GM12801 (cell line): ENCODE measurements at regions not wholly inside any gene's neighbourhood (a gene's known extent, or its start where the extent isn't known, plus 50 kb on each side); places are given as distances from the start of the nearest gene placed in this dataset.

Source experiments
- TF ChIP-seq, protein P1 (sequence below): IDR thresholded peaks from one replicate; pipeline ENCODE4 v1.5.1; 2011; ENCODE audit warnings: control low read depth; ENCODE audit not compliant: insufficient read length; ENCODE audit errors: extremely low read depth

DNA sequence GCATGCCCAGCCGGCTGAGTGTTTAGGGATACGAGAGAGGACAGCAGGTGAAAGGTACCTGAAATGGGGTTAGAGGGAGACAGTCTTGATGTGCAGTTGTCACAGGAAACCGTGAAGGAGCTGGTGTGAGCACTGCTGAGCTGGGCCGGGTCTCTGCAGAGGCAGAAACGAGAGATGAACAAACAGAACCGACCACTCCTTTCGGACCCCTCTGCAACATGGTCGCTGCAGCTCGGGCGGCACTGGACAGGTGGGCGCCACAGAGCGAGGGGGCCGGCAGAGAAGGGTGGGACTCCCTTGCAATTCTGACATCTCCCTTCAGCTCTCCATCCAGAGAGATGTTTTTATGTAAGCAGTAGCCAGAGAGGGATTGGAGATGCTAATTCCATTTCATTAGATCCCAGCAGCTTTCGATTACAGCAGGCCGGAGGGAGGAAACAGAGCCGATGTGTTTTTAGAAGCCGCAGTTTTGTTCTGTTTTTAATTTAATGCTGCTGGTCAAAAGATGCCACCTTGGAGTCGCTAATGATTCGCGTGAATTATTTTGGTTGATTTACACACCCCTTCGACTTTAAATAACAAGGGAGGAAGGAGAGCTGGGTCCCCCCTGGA lies 86.3 kb upstream of the RPL38 start:
- TF ChIP-seq, protein P1, sequence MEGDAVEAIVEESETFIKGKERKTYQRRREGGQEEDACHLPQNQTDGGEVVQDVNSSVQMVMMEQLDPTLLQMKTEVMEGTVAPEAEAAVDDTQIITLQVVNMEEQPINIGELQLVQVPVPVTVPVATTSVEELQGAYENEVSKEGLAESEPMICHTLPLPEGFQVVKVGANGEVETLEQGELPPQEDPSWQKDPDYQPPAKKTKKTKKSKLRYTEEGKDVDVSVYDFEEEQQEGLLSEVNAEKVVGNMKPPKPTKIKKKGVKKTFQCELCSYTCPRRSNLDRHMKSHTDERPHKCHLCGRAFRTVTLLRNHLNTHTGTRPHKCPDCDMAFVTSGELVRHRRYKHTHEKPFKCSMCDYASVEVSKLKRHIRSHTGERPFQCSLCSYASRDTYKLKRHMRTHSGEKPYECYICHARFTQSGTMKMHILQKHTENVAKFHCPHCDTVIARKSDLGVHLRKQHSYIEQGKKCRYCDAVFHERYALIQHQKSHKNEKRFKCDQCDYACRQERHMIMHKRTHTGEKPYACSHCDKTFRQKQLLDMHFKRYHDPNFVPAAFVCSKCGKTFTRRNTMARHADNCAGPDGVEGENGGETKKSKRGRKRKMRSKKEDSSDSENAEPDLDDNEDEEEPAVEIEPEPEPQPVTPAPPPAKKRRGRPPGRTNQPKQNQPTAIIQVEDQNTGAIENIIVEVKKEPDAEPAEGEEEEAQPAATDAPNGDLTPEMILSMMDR = no peak

GRCh38 chr17:74117999-74118421 lies 85.5 kb upstream of the RPL38 start:
- TF ChIP-seq, protein P1 = no peak

GRCh38 chr17:74118504-74118903 lies 85.0 kb upstream of the RPL38 start:
- TF ChIP-seq, protein P1 = no peak

- TF ChIP-seq, protein P1 = no peak
Measured at GRCh38 chr17:74119049-74119580, 84.4 kb upstream of the RPL38 start.

- TF ChIP-seq, protein P1 = no peak
Measured at GRCh38 chr17:74119965-74120364, 83.5 kb upstream of the RPL38 start.

- TF ChIP-seq, protein P1 = no peak
Measured at GRCh38 chr17:74123350-74123749, 80.1 kb upstream of the RPL38 start.

DNA sequence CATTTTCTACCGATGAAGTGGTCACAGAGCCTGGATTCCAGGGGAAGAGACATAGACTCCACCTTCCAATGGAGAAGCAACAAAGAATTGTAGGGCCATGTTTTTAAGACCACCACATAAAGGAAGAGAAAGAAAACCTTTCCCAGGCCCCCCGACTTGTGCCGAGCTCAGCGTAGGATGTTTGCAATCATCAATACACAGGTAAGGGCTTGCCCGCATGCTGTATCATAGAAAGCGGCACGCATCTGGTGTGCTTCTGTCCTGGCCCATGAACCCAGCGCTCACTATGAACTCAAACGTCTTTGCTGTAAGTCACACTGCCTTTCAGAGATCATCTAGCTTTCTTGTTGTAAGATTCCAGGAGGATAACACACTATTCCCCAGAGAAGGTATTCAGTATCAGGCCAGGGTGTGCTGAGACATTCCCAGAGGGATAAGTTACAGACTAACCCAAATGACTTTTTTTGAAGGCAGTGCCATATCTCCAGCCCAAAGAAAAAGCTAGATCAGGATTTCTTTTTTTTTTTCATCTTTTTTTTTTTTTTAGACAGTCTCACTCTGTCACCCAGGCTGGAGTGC lies 79.5 kb upstream of the RPL38 start:
- TF ChIP-seq, protein P1 = no peak
